ENCODE measurements at regions not wholly inside any gene's neighbourhood (a gene's known extent, or its start where the extent isn't known, plus 50 kb on each side); places are given as distances from the start of the nearest gene placed in this dataset.

DNA sequence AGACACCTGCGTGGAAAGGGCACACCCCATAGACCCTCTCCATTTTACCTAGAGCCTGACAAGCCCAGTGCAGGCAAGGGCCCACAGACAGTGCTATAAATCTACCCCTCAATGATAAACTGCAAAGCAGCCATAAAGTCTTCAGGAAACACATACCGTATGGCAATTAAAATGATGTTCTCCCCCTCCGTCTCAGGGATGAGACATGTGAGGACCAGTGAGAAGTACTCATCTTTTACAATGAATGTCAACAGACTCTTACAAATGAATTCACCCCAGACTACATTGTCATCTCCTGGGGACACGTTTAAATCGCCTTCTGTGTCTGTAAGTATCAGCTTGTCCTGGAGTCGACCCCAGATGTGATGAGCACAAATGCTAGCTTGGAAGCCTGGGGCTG, 362.7 kb downstream of the ADGRD1 start:
- no peak overlapping the region for H3K27ac ChIP-seq (ENCODE audit: extremely low read depth, low read depth, low read length)
- H3K9me1 ChIP-seq (ENCODE audit: control insufficient read depth, insufficient read depth, low read length): no peaks in the 10 kb centered on the region
- TF ChIP-seq, protein P1, sequence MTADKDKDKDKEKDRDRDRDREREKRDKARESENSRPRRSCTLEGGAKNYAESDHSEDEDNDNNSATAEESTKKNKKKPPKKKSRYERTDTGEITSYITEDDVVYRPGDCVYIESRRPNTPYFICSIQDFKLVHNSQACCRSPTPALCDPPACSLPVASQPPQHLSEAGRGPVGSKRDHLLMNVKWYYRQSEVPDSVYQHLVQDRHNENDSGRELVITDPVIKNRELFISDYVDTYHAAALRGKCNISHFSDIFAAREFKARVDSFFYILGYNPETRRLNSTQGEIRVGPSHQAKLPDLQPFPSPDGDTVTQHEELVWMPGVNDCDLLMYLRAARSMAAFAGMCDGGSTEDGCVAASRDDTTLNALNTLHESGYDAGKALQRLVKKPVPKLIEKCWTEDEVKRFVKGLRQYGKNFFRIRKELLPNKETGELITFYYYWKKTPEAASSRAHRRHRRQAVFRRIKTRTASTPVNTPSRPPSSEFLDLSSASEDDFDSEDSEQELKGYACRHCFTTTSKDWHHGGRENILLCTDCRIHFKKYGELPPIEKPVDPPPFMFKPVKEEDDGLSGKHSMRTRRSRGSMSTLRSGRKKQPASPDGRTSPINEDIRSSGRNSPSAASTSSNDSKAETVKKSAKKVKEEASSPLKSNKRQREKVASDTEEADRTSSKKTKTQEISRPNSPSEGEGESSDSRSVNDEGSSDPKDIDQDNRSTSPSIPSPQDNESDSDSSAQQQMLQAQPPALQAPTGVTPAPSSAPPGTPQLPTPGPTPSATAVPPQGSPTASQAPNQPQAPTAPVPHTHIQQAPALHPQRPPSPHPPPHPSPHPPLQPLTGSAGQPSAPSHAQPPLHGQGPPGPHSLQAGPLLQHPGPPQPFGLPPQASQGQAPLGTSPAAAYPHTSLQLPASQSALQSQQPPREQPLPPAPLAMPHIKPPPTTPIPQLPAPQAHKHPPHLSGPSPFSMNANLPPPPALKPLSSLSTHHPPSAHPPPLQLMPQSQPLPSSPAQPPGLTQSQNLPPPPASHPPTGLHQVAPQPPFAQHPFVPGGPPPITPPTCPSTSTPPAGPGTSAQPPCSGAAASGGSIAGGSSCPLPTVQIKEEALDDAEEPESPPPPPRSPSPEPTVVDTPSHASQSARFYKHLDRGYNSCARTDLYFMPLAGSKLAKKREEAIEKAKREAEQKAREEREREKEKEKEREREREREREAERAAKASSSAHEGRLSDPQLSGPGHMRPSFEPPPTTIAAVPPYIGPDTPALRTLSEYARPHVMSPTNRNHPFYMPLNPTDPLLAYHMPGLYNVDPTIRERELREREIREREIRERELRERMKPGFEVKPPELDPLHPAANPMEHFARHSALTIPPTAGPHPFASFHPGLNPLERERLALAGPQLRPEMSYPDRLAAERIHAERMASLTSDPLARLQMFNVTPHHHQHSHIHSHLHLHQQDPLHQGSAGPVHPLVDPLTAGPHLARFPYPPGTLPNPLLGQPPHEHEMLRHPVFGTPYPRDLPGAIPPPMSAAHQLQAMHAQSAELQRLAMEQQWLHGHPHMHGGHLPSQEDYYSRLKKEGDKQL (CRISPR knock-in tag; IDR thresholded peaks at IDR 0.05; ENCODE audit: borderline replicate concordance): no peak
- TF ChIP-seq ZNF41 (CRISPR knock-in tag; conservative IDR thresholded peaks at IDR 0.05): no peak
- no peak for TF ChIP-seq ZNF75A (CRISPR knock-in tag; IDR thresholded peaks at IDR 0.05)
- no peak for TF ChIP-seq COPS2 (conservative IDR thresholded peaks at IDR 0.05)
- no peak for TF ChIP-seq ZNF217 (CRISPR knock-in tag; IDR thresholded peaks at IDR 0.05)
- TF ChIP-seq, protein P2, sequence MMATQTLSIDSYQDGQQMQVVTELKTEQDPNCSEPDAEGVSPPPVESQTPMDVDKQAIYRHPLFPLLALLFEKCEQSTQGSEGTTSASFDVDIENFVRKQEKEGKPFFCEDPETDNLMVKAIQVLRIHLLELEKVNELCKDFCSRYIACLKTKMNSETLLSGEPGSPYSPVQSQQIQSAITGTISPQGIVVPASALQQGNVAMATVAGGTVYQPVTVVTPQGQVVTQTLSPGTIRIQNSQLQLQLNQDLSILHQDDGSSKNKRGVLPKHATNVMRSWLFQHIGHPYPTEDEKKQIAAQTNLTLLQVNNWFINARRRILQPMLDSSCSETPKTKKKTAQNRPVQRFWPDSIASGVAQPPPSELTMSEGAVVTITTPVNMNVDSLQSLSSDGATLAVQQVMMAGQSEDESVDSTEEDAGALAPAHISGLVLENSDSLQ (IDR thresholded peaks at IDR 0.05): no peak
- TF ChIP-seq MEF2D (tag; conservative IDR thresholded peaks at IDR 0.05; ENCODE audit: low read depth): no peak
- TF ChIP-seq ZFP30 (CRISPR knock-in tag; IDR thresholded peaks at IDR 0.05; ENCODE audit: borderline replicate concordance): no peak
- no peak for TF ChIP-seq HMG20A (CRISPR knock-in tag; conservative IDR thresholded peaks at IDR 0.05)
- no peak for TF ChIP-seq ZKSCAN3 (CRISPR knock-in tag; IDR thresholded peaks at IDR 0.05)
- no peak for TF ChIP-seq ZZZ3 (IDR thresholded peaks at IDR 0.05)
- TF ChIP-seq SPI1 (IDR thresholded peaks at IDR 0.05; ENCODE audit: borderline replicate concordance, low read depth, low read length): no peak
- no peak for TF ChIP-seq PHF20 (IDR thresholded peaks at IDR 0.05; ENCODE audit: partially characterized antibody)
- no peak for TF ChIP-seq ZNF695 (CRISPR knock-in tag; IDR thresholded peaks at IDR 0.05)
- TF ChIP-seq KAT2B (IDR thresholded peaks at IDR 0.05; ENCODE audit: low read depth, low read length): no peak
- no peak overlapping the region for H3K4me3 ChIP-seq
- DNase-seq (ENCODE audit: extremely low read depth in 1 of 4, low spot score in 3 of 4) (no peak), FAIRE-seq (no peak), ATAC-seq (no peak)
- no peaks in the 10 kb centered on the region for H3K79me2 ChIP-seq (ENCODE audit: control insufficient read depth, insufficient read depth, low read length)
- no peaks in the 10 kb centered on the region for H3K36me3 ChIP-seq (ENCODE audit: control insufficient read depth, insufficient read depth, low read length)
- intact Hi-C loops (cut with micrococcal nuclease) (no loop called here), in situ Hi-C loops (cut with MboI) (no loop called here)
- no peaks in the 10 kb centered on the region for H3K4me1 ChIP-seq (replicated peaks in 1 of 2; ENCODE audit: control insufficient read depth in 2 of 2, insufficient read depth in 2 of 2, low read length in 2 of 2)
- H2AFZ ChIP-seq (ENCODE audit: low read depth, low read length): no peak overlapping the region
- POLR2A ChIA-PET: no interaction called here
- no peak overlapping the region for H3K4me2 ChIP-seq (ENCODE audit: insufficient read depth, low read length)
- no TSS peak for BruUV-seq (replicated peaks)
- no peaks in the 10 kb centered on the region for H4K20me1 ChIP-seq (replicated peaks; ENCODE audit: control insufficient read depth, insufficient read depth, low read length)
- peaks cover 2 to 4% of the 10 kb centered on the region in 2 experiments; a peak in 2 of 5 replicates for H3K27me3 ChIP-seq (ENCODE audit: control insufficient read depth in 2 of 2, insufficient read depth in 2 of 2, low read length in 2 of 2)
- CTCF ChIA-PET (ENCODE audit: low intra/inter-chr PET ratio): no interaction called here
- H3K9ac ChIP-seq (ENCODE audit: insufficient read depth in 1 of 2, low read depth in 2 of 2, low read length in 2 of 2): no peak overlapping the region
- peaks cover 2% of the 10 kb centered on the region; the same call in 1 of the 2 replicates for H3K9me3 ChIP-seq (replicated peaks; ENCODE audit: control insufficient read depth, insufficient read depth, low read depth, low read length)
- 3% methylated on average over 6 of the region's 6 CpGs for whole genome bisulfite sequencing (ENCODE audit: insufficient coverage, low coverage, missing lambda C conversion rate)
